IMR-90 (cell line): ENCODE measurements at regions not wholly inside any gene's neighbourhood (a gene's known extent, or its start where the extent isn't known, plus 50 kb on each side); places are given as distances from the start of the nearest gene placed in this dataset.

Experiments used
- ATAC-seq: fragments of 200-7000 bp; cut with Tn5 transposase; 2 replicates; pipeline ENCODE4 v1.9.1; 2020; ENCODE audit warnings: low read depth, mild to moderate bottlenecking, moderate library complexity
- BruUV-seq: library from RNA; stranded (reverse); fragments of 400-500 nt; replicated peaks from 2 replicates; lab custom pipeline; 2021; lab: Mats Ljungman, UMichigan
- CTCF ChIA-PET: fragments of 300-600 bp; formaldehyde crosslinking; extraction: SDS; loops from one replicate; lab custom pipeline; 2021; ENCODE audit warnings: antibody characterized with exemption; lab: Yijun Ruan, JAX
- POLR2A ChIA-PET: fragments of 300-600 bp; sonication (Branson Sonifier 250); formaldehyde crosslinking; loops from one replicate; lab custom pipeline; 2022; ENCODE audit warnings: antibody characterized with exemption; ENCODE audit not compliant: unreplicated experiment; lab: Charles Lee
- DNase-seq: peaks from one replicate; pipeline ENCODE4 v3.0.0; 2013
- H2AFZ ChIP-seq: replicated peaks from 2 replicates; pipeline ENCODE3; 2013; ENCODE audit warnings: low read length, mild to moderate bottlenecking; ENCODE audit not compliant: poor library complexity
- H2AK5ac ChIP-seq: 2 replicates; pipeline ENCODE4 v1.6.1; 2013; ENCODE audit warnings: low read depth, low read length, inconsistent platforms
- H2AK9ac ChIP-seq: replicated peaks from 2 replicates; pipeline ENCODE3; 2013; ENCODE audit warnings: mild to moderate bottlenecking, low read depth, low read length, moderate library complexity; ENCODE audit not compliant: poor library complexity
- H2BK120ac ChIP-seq: 2 replicates; pipeline ENCODE4 v1.6.1; 2013; ENCODE audit warnings: low read depth, low read length, inconsistent platforms
- H2BK15ac ChIP-seq: 3 replicates; pipeline ENCODE4 v1.6.1; 2013; ENCODE audit warnings: low read depth, low read length, inconsistent platforms
- H2BK20ac ChIP-seq: 2 replicates; pipeline ENCODE4 v1.6.1; 2013; ENCODE audit warnings: low read depth, mild to moderate bottlenecking, inconsistent platforms, low read length, moderate library complexity
- H2BK5ac ChIP-seq: 2 replicates; pipeline ENCODE4 v1.6.1; 2013; ENCODE audit warnings: mild to moderate bottlenecking, low read depth, low read length, inconsistent platforms; ENCODE audit not compliant: poor library complexity, severe bottlenecking
- H3K14ac ChIP-seq: replicated peaks from 2 replicates; pipeline ENCODE4 v1.6.1; 2013; ENCODE audit warnings: low read depth, low read length, inconsistent platforms
- H3K18ac ChIP-seq: 2 replicates; pipeline ENCODE4 v1.6.1; 2013; ENCODE audit warnings: low read depth, low read length, control low read depth
- H3K23ac ChIP-seq: 2 replicates; pipeline ENCODE4 v1.6.1; 2013; ENCODE audit warnings: low read depth, low read length, inconsistent platforms
- H3K27ac ChIP-seq: 2 replicates; pipeline ENCODE4 v1.5.1; 2013; ENCODE audit warnings: mild to moderate bottlenecking, control low read depth, low read length; ENCODE audit not compliant: insufficient read depth
- H3K27me3 ChIP-seq: 2 replicates; pipeline ENCODE4 v1.6.1; 2013; ENCODE audit warnings: low read length; ENCODE audit not compliant: control insufficient read depth, insufficient read depth
- H3K36me3 ChIP-seq: 2 replicates; pipeline ENCODE4 v1.6.1; 2013; ENCODE audit warnings: low read length, mixed read lengths; ENCODE audit not compliant: control insufficient read depth, insufficient read depth
- H3K4ac ChIP-seq: 2 replicates; pipeline ENCODE4 v1.6.1; 2013; ENCODE audit warnings: low read depth, low read length, inconsistent platforms
- H3K4me1 ChIP-seq: 2 replicates; pipeline ENCODE4 v1.6.1; 2013; ENCODE audit warnings: low read length, mixed read lengths; ENCODE audit not compliant: control insufficient read depth, insufficient read depth
- H3K4me2 ChIP-seq: 2 replicates; pipeline ENCODE4 v1.6.1; 2013; ENCODE audit warnings: low read depth, mild to moderate bottlenecking, control low read depth, low read length, moderate library complexity
- H3K4me3 ChIP-seq: 2 replicates; pipeline ENCODE4 v1.5.1; 2013; ENCODE audit warnings: low read depth, mild to moderate bottlenecking, control low read depth, low read length, moderate library complexity; ENCODE audit not compliant: insufficient read depth
- H3K56ac ChIP-seq: 2 replicates; pipeline ENCODE4 v1.6.1; 2013; ENCODE audit warnings: low read length, inconsistent platforms; ENCODE audit not compliant: insufficient read depth; ENCODE audit errors: extremely low read depth
- H3K79me1 ChIP-seq, 2 experiments: 2 replicates each; pipeline ENCODE4 v1.6.1; 2013; ENCODE audit warnings: low read length in 2 of 2, inconsistent platforms in 1 of 2, low read depth in 1 of 2
- H3K9ac ChIP-seq: 2 replicates; pipeline ENCODE4 v1.6.1; 2013; ENCODE audit warnings: low read depth, low read length, control low read depth
- H3K9me1 ChIP-seq: 2 replicates; pipeline ENCODE4 v1.6.1; 2013; ENCODE audit warnings: low read length, inconsistent platforms; ENCODE audit not compliant: insufficient read depth
- H3K9me3 ChIP-seq: 2 replicates; pipeline ENCODE4 v1.6.1; 2013; ENCODE audit warnings: low read length; ENCODE audit not compliant: control insufficient read depth, insufficient read depth
- H4K20me1 ChIP-seq: 2 replicates; pipeline ENCODE4 v1.6.1; 2013; ENCODE audit warnings: low read length, inconsistent platforms; ENCODE audit not compliant: insufficient read depth
- H4K5ac ChIP-seq: 2 replicates; pipeline ENCODE4 v1.6.1; 2013; ENCODE audit warnings: mild to moderate bottlenecking, low read depth, low read length, control low read depth
- H4K8ac ChIP-seq, 2 experiments: 2 replicates each; pipeline ENCODE4 v1.6.1; 2013; ENCODE audit warnings: low read depth in 2 of 2, low read length in 2 of 2, control low read depth in 1 of 2, inconsistent platforms in 1 of 2
- H4K91ac ChIP-seq: 2 replicates; pipeline ENCODE4 v1.6.1; 2013; ENCODE audit warnings: low read depth, low read length, inconsistent platforms; ENCODE audit not compliant: insufficient read depth
- BHLHE40 ChIP-seq: fragments of 150-350 bp; IDR thresholded peaks from 2 replicates; pipeline ENCODE4 v1.6.1; 2016; ENCODE audit warnings: mild to moderate bottlenecking, low read depth, low read length
- CEBPB ChIP-seq: IDR thresholded peaks from 2 replicates; pipeline ENCODE4 v1.6.1; 2012; ENCODE audit warnings: low read depth, low read length, improper control_type of control experiment
- CTCF ChIP-seq: conservative IDR thresholded peaks from 2 replicates; pipeline ENCODE4 v1.5.1; 2012; ENCODE audit warnings: mild to moderate bottlenecking, low read depth, low read length, improper control_type of control experiment
- ELK1 ChIP-seq: fragments of 150-350 bp; IDR thresholded peaks from 2 replicates; pipeline ENCODE4 v1.6.1; 2016; ENCODE audit warnings: low read depth, mild to moderate bottlenecking, low read length, moderate library complexity, borderline replicate concordance
- FOS ChIP-seq: fragments of 150-350 bp; IDR thresholded peaks from 2 replicates; pipeline ENCODE4 v1.6.1; 2016; ENCODE audit warnings: low read depth, low read length
- MAZ ChIP-seq: IDR thresholded peaks from 2 replicates; pipeline ENCODE4 v1.6.1; 2012; ENCODE audit warnings: low read depth, mild to moderate bottlenecking, low read length, improper control_type of control experiment, moderate library complexity, borderline replicate concordance
- MXI1 ChIP-seq: IDR thresholded peaks from 2 replicates; pipeline ENCODE4 v1.6.1; 2012; ENCODE audit warnings: low read depth, mild to moderate bottlenecking, low read length, moderate library complexity, borderline replicate concordance
- NFE2L2 ChIP-seq: fragments of 150-350 bp; IDR thresholded peaks from 2 replicates; pipeline ENCODE4 v1.6.1; 2016; ENCODE audit warnings: low read depth, mild to moderate bottlenecking, low read length
- POLR2A ChIP-seq: IDR thresholded peaks from 2 replicates; pipeline ENCODE4 v1.6.1; 2012; ENCODE audit warnings: mild to moderate bottlenecking, low read depth, low read length
- RAD21 ChIP-seq: IDR thresholded peaks from 2 replicates; pipeline ENCODE4 v1.6.1; 2012; ENCODE audit warnings: low read length, improper control_type of control experiment
- RCOR1 ChIP-seq: IDR thresholded peaks from 2 replicates; pipeline ENCODE4 v1.6.1; 2012; ENCODE audit warnings: mild to moderate bottlenecking, low read length, improper control_type of control experiment; ENCODE audit not compliant: insufficient replicate concordance
- RFX5 ChIP-seq: IDR thresholded peaks from 2 replicates; pipeline ENCODE4 v1.8.0; 2012; ENCODE audit warnings: low read depth, mild to moderate bottlenecking, low read length, moderate library complexity
- SMC3 ChIP-seq: fragments of 150-350 bp; IDR thresholded peaks from 2 replicates; pipeline ENCODE4 v1.6.1; 2016; ENCODE audit warnings: low read depth, mild to moderate bottlenecking, antibody characterized with exemption, low read length, moderate library complexity
- USF2 ChIP-seq: fragments of 150-350 bp; IDR thresholded peaks from 2 replicates; pipeline ENCODE4 v1.6.1; 2017; ENCODE audit warnings: mild to moderate bottlenecking, antibody characterized with exemption, low read length, low read depth
- WGBS, 2 experiments: methylation state at CpG; one replicate each; pipeline versions ENCODE4 v1.1.5 to v1.1.7; 2013; ENCODE audit warnings: missing lambda C conversion rate in 2 of 2; ENCODE audit not compliant: insufficient read length in 1 of 2; ENCODE audit errors: extremely low coverage in 2 of 2; 5-methylcytosine and 5-hydroxymethylcytosine counted together
- dilution Hi-C: fragments of 300-500 bp; cut with HindIII; formaldehyde crosslinking; loops from one replicate; pipeline ENCODE4 v1.14.3; 2018; ENCODE audit warnings: low sequenced_read_pairs; ENCODE audit not compliant: unreplicated experiment
- in situ Hi-C: fragments of 300-500 bp; cut with MboI; formaldehyde crosslinking; loops from 3 replicates; pipeline ENCODE4 v1.14.3; 2019; ENCODE audit warnings: low sequenced_read_pairs, inconsistent platforms, mixed read lengths
- intact Hi-C: fragments of 100-400 bp; cut with micrococcal nuclease; formaldehyde crosslinking; loops from 2 replicates; pipeline ENCODE4 v1.10.0; 2022

DNA sequence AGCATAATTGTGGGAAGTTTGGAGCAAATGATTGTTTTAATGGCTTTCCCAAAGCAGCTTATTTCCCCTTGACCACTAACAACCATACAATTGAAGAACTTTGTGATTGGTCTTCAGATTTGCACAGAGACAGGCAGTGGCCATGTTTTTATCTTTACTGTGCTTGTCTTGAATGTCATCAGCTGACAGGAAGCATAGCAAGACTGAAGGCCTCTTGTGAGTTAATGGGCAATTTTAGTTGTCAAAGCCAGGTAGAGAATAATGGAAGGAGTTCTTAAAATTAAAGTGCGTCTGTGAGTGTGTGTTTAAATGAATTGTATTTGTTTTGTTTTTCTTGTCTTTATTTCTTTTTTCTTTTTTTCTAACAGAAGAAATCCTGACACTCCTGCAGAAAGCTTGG, 809.9 kb downstream of the TSN start:
- no peak overlapping the region for H3K4me2 ChIP-seq
- no peak for DNase-seq
- dilution Hi-C loops (no loop called here), in situ Hi-C loops (no loop called here), intact Hi-C loops (no loop called here)
- H3K23ac ChIP-seq = no peak overlapping the region
- no peaks in the 10 kb centered on the region for H3K9me1 ChIP-seq
- no peak overlapping the region for H3K14ac ChIP-seq
- H2BK20ac ChIP-seq = no peak overlapping the region
- no peak overlapping the region for H2AK9ac ChIP-seq
- H3K4ac ChIP-seq = no peak overlapping the region
- H3K56ac ChIP-seq = no peak overlapping the region
- no peak overlapping the region for H3K4me3 ChIP-seq
- POLR2A ChIA-PET = no interaction called here
- no peak overlapping the region for H3K27ac ChIP-seq
- no CpG with 5 or more reads among the region's 1 CpG for WGBS, 2 experiments
- H4K5ac ChIP-seq = no peak overlapping the region
- H3K9me3 ChIP-seq = peaks cover 1% of the 10 kb centered on the region; the same call in 1 of the 2 replicates
- no peaks in the 10 kb centered on the region for H3K4me1 ChIP-seq
- no peak overlapping the region for H3K9ac ChIP-seq
- TF ChIP-seq CEBPB (no peak), RFX5 (no peak), RCOR1 (no peak), RAD21 (no peak), POLR2A (no peak), BHLHE40 (no peak), ELK1 (no peak), MAZ (no peak), FOS (no peak), NFE2L2 (no peak), CTCF (no peak), SMC3 (no peak), MXI1 (no peak), USF2 (no peak)
- H2AFZ ChIP-seq = no peak overlapping the region
- no peak overlapping the region for H3K18ac ChIP-seq
- no peak overlapping the region for H2AK5ac ChIP-seq
- no TSS peak for BruUV-seq
- H4K8ac ChIP-seq = no peak overlapping the region
- CTCF ChIA-PET = interaction anchor here (0.6 kb wide), 2 partner anchors 54 to 307 kb away, joined by 3 to 4 read pairs; no protein-coding TSS in a partner anchor
- H2BK5ac ChIP-seq = no peak overlapping the region
- H4K91ac ChIP-seq = no peak overlapping the region
- no peaks in the 10 kb centered on the region for H3K36me3 ChIP-seq
- no peak overlapping the region for H2BK15ac ChIP-seq
- no peak overlapping the region for H2BK120ac ChIP-seq
- H4K20me1 ChIP-seq = no peaks in the 10 kb centered on the region
- no peak for ATAC-seq
- no peaks in the 10 kb centered on the region for H3K79me1 ChIP-seq
- no peaks in the 10 kb centered on the region for H3K27me3 ChIP-seq
